ENCODE measurements at regions not wholly inside any gene's neighbourhood (a gene's known extent, or its start where the extent isn't known, plus 50 kb on each side); places are given as distances from the start of the nearest gene placed in this dataset.

GRCh38 chr5:3024126-3024525 lies 272.6 kb upstream of the IRX2 start:
- H3K9me3 Mint-ChIP-seq = peaks cover 0 to 1% of the 10 kb centered on the region in 2 donors
- H3K4me1 Mint-ChIP-seq (ENCODE audit: low read depth) = no peaks in the 10 kb centered on the region

GRCh38 chr5:3023656-3024055 lies 272.2 kb upstream of the IRX2 start:
- Mint-ChIP-seq H3K9me3 (peaks cover 0 to 1% of the 10 kb centered on the region in 2 donors), H3K36me3 (ENCODE audit: insufficient read depth in 2 of 2) (no peaks in the 10 kb centered on the region), H3K27ac (no peak overlapping the region), H3K4me1 (ENCODE audit: low read depth) (no peaks in the 10 kb centered on the region), H3K27me3 (ENCODE audit: low read depth) (no peaks in the 10 kb centered on the region), H3K4me3 (no peak overlapping the region)
- DNase-seq (no peak), ATAC-seq (replicated peaks in 1 of 2) (no peak)

More at GRCh38 chr5:3024126-3024525, 272.6 kb upstream of the IRX2 start:
- Mint-ChIP-seq H3K27me3 (ENCODE audit: low read depth) (no peaks in the 10 kb centered on the region), H3K4me3 (no peak overlapping the region), H3K27ac (no peak overlapping the region), H3K36me3 (ENCODE audit: insufficient read depth in 2 of 2) (no peaks in the 10 kb centered on the region)
- DNase-seq (no peak), ATAC-seq (replicated peaks in 1 of 2) (no peak)

GRCh38 chr5:3022665-3023064 lies 271.2 kb upstream of the IRX2 start:
- DNase-seq (no peak), ATAC-seq (replicated peaks in 1 of 2) (no peak)
- Mint-ChIP-seq H3K27ac (no peak overlapping the region), H3K4me1 (ENCODE audit: low read depth) (no peaks in the 10 kb centered on the region), H3K4me3 (no peak overlapping the region), H3K9me3 (no peaks in the 10 kb centered on the region), H3K36me3 (ENCODE audit: insufficient read depth in 2 of 2) (no peaks in the 10 kb centered on the region), H3K27me3 (ENCODE audit: low read depth) (no peaks in the 10 kb centered on the region)

- peaks cover 0 to 1% of the 10 kb centered on the region in 2 donors for H3K9me3 Mint-ChIP-seq
- no peak overlapping the region for H3K27ac Mint-ChIP-seq
- H3K4me1 Mint-ChIP-seq (ENCODE audit: low read depth) = no peaks in the 10 kb centered on the region
- H3K4me3 Mint-ChIP-seq = no peak overlapping the region
- H3K36me3 Mint-ChIP-seq (ENCODE audit: insufficient read depth in 2 of 2) = no peaks in the 10 kb centered on the region
- ATAC-seq (replicated peaks in 1 of 2) (no peak), DNase-seq (no peak)
- no peaks in the 10 kb centered on the region for H3K27me3 Mint-ChIP-seq (ENCODE audit: low read depth)
These were observed 268.9 kb upstream of the IRX2 start for GRCh38 chr5:3020426-3020825.

- H3K9me3 Mint-ChIP-seq = peaks cover 0 to 1% of the 10 kb centered on the region in 2 donors
- no peak overlapping the region for H3K4me3 Mint-ChIP-seq
- no peaks in the 10 kb centered on the region for H3K4me1 Mint-ChIP-seq (ENCODE audit: low read depth)
These were observed 267.6 kb upstream of the IRX2 start for GRCh38 chr5:3019045-3019444.

GRCh38 chr5:3011764-3012017 lies 260.2 kb upstream of the IRX2 start:
- no peak overlapping the region for H3K4me3 Mint-ChIP-seq
- no peaks in the 10 kb centered on the region for H3K4me1 Mint-ChIP-seq (ENCODE audit: low read depth)
- no peak overlapping the region for H3K27ac Mint-ChIP-seq
- no peaks in the 10 kb centered on the region for H3K27me3 Mint-ChIP-seq (ENCODE audit: low read depth)
- no peaks in the 10 kb centered on the region for H3K9me3 Mint-ChIP-seq
- ATAC-seq (replicated peaks in 1 of 2) (no peak), DNase-seq (no peak)
- no peaks in the 10 kb centered on the region for H3K36me3 Mint-ChIP-seq (ENCODE audit: insufficient read depth in 2 of 2)

More at GRCh38 chr5:3019045-3019444, 267.6 kb upstream of the IRX2 start:
- H3K27ac Mint-ChIP-seq = no peak overlapping the region
- no peak for ATAC-seq (replicated peaks in 1 of 2)
- no peaks in the 10 kb centered on the region for H3K27me3 Mint-ChIP-seq (ENCODE audit: low read depth)
- H3K36me3 Mint-ChIP-seq (ENCODE audit: insufficient read depth in 2 of 2) = no peaks in the 10 kb centered on the region
- no peak for DNase-seq

GRCh38 chr5:3010953-3011763 lies 259.7 kb upstream of the IRX2 start:
- DNase-seq = no peak
- H3K4me1 Mint-ChIP-seq (ENCODE audit: low read depth) = no peaks in the 10 kb centered on the region
- no peaks in the 10 kb centered on the region for H3K36me3 Mint-ChIP-seq (ENCODE audit: insufficient read depth in 2 of 2)
- no peaks in the 10 kb centered on the region for H3K9me3 Mint-ChIP-seq
- no peak for ATAC-seq (replicated peaks in 1 of 2)
- no peak overlapping the region for H3K4me3 Mint-ChIP-seq
- no peaks in the 10 kb centered on the region for H3K27me3 Mint-ChIP-seq (ENCODE audit: low read depth)
- H3K27ac Mint-ChIP-seq = no peak overlapping the region

GRCh38 chr5:3010301-3010952 lies 258.9 kb upstream of the IRX2 start:
- Mint-ChIP-seq H3K27ac (no peak overlapping the region), H3K4me1 (ENCODE audit: low read depth) (no peaks in the 10 kb centered on the region), H3K9me3 (no peaks in the 10 kb centered on the region), H3K4me3 (no peak overlapping the region), H3K36me3 (ENCODE audit: insufficient read depth in 2 of 2) (no peaks in the 10 kb centered on the region), H3K27me3 (ENCODE audit: low read depth) (no peaks in the 10 kb centered on the region)
- DNase-seq (no peak), ATAC-seq (replicated peaks in 1 of 2) (no peak)

- H3K4me3 Mint-ChIP-seq = no peak overlapping the region
- ATAC-seq (replicated peaks in 1 of 2) (no peak), DNase-seq (no peak)
- no peaks in the 10 kb centered on the region for H3K36me3 Mint-ChIP-seq (ENCODE audit: insufficient read depth in 2 of 2)
- no peak overlapping the region for H3K27ac Mint-ChIP-seq
- H3K4me1 Mint-ChIP-seq (ENCODE audit: low read depth) = no peaks in the 10 kb centered on the region
- H3K27me3 Mint-ChIP-seq (ENCODE audit: low read depth) = no peaks in the 10 kb centered on the region
- H3K9me3 Mint-ChIP-seq = no peaks in the 10 kb centered on the region
These were observed 258.1 kb upstream of the IRX2 start for GRCh38 chr5:3009605-3010004.

- no peaks in the 10 kb centered on the region for H3K9me3 Mint-ChIP-seq
These were observed 256.1 kb upstream of the IRX2 start for GRCh38 chr5:3007577-3007976.

GRCh38 chr5:3006961-3007551 lies 255.6 kb upstream of the IRX2 start:
- Mint-ChIP-seq H3K4me1 (ENCODE audit: low read depth) (no peaks in the 10 kb centered on the region), H3K27me3 (ENCODE audit: low read depth) (no peaks in the 10 kb centered on the region), H3K27ac (no peak overlapping the region), H3K4me3 (no peak overlapping the region), H3K9me3 (no peaks in the 10 kb centered on the region), H3K36me3 (ENCODE audit: insufficient read depth in 2 of 2) (no peaks in the 10 kb centered on the region)
- no peak for ATAC-seq (replicated peaks in 1 of 2)
- no peak for DNase-seq

More at GRCh38 chr5:3007577-3007976, 256.1 kb upstream of the IRX2 start:
- DNase-seq (no peak), ATAC-seq (replicated peaks in 1 of 2) (no peak)
- H3K27me3 Mint-ChIP-seq (ENCODE audit: low read depth) = no peaks in the 10 kb centered on the region
- H3K27ac Mint-ChIP-seq = no peak overlapping the region
- H3K4me1 Mint-ChIP-seq (ENCODE audit: low read depth) = no peaks in the 10 kb centered on the region
- no peaks in the 10 kb centered on the region for H3K36me3 Mint-ChIP-seq (ENCODE audit: insufficient read depth in 2 of 2)
- no peak overlapping the region for H3K4me3 Mint-ChIP-seq

GRCh38 chr5:3006526-3006925 lies 255.0 kb upstream of the IRX2 start:
- Mint-ChIP-seq H3K9me3 (no peaks in the 10 kb centered on the region), H3K4me1 (ENCODE audit: low read depth) (no peaks in the 10 kb centered on the region), H3K4me3 (no peak overlapping the region), H3K27me3 (ENCODE audit: low read depth) (no peaks in the 10 kb centered on the region), H3K36me3 (ENCODE audit: insufficient read depth in 2 of 2) (no peaks in the 10 kb centered on the region), H3K27ac (no peak overlapping the region)
- DNase-seq (no peak), ATAC-seq (replicated peaks in 1 of 2) (no peak)

- DNase-seq = no peak
- no peak for ATAC-seq (replicated peaks in 1 of 2)
- H3K4me3 Mint-ChIP-seq = no peak overlapping the region
- H3K27me3 Mint-ChIP-seq (ENCODE audit: low read depth) = no peaks in the 10 kb centered on the region
- H3K4me1 Mint-ChIP-seq (ENCODE audit: low read depth) = no peaks in the 10 kb centered on the region
- H3K9me3 Mint-ChIP-seq = no peaks in the 10 kb centered on the region
- H3K36me3 Mint-ChIP-seq (ENCODE audit: insufficient read depth in 2 of 2) = no peaks in the 10 kb centered on the region
- no peak overlapping the region for H3K27ac Mint-ChIP-seq
These were observed 253.0 kb upstream of the IRX2 start for GRCh38 chr5:3004361-3005080.

Measured in activated T-cell treated with anti-CD3 and anti-CD28 coated beads, Interleukin-2, amount 50 U/mL, for 72 hours (primary cell).